SU-DHL-6 (cell line): ENCODE measurements at regions not wholly inside any gene's neighbourhood (a gene's known extent, or its start where the extent isn't known, plus 50 kb on each side); places are given as distances from the start of the nearest gene placed in this dataset.

Experiments
- H2AFZ ChIP-seq: fragments of 200-600 bp; sonication (generic); 2 replicates; pipeline ENCODE4 v1.6.1; 2014; ENCODE audit warnings: low read depth, mild to moderate bottlenecking, moderate library complexity, mixed read lengths, antibody characterized with exemption, low read length; ENCODE audit not compliant: severe bottlenecking
- H3F3A ChIP-seq: fragments of 200-600 bp; shearing (Covaris generic); 2 replicates; pipeline ENCODE4 v1.6.0; 2016; ENCODE audit warnings: antibody characterized with exemption, mild to moderate bottlenecking; ENCODE audit not compliant: insufficient read depth
- H3K27ac ChIP-seq: fragments of 200-600 bp; sonication (generic); 2 replicates; pipeline ENCODE4 v1.5.1; 2016; ENCODE audit warnings: low read depth, mild to moderate bottlenecking, low read length, moderate library complexity, mixed read lengths
- H3K27me3 ChIP-seq: fragments of 200-600 bp; sonication (generic), shearing (Covaris generic); 2 replicates; pipeline ENCODE4 v1.6.0; 2014; ENCODE audit warnings: mild to moderate bottlenecking, low read length
- H3K36me3 ChIP-seq: fragments of 200-600 bp; sonication (generic); 2 replicates; pipeline ENCODE4 v1.6.1; 2014; ENCODE audit warnings: mild to moderate bottlenecking, low read length, mixed read lengths
- H3K4me2 ChIP-seq: fragments of 300-600, 200-600 bp; shearing (Covaris generic), sonication (generic); 2 replicates; pipeline ENCODE4 v1.6.0; 2014; ENCODE audit warnings: low read length, low read depth, mild to moderate bottlenecking; ENCODE audit not compliant: poor library complexity, severe bottlenecking
- H3K4me3 ChIP-seq: fragments of 200-600 bp; sonication (generic); 2 replicates; pipeline ENCODE4 v1.5.1; 2014; ENCODE audit warnings: antibody characterized with exemption, low read length, mild to moderate bottlenecking, mixed read lengths; ENCODE audit not compliant: insufficient read depth, poor library complexity, severe bottlenecking
- H3K79me2 ChIP-seq: fragments of 200-600 bp; sonication (generic); 2 replicates; pipeline ENCODE4 v1.6.1; 2014; ENCODE audit warnings: mild to moderate bottlenecking, low read length, moderate library complexity; ENCODE audit not compliant: insufficient read depth
- H3K9ac ChIP-seq: fragments of 200-600 bp; sonication (generic); 2 replicates; pipeline ENCODE4 v1.7.0; 2014; ENCODE audit warnings: mild to moderate bottlenecking, low read length
- H3K9me2 ChIP-seq: fragments of 200-600 bp; sonication (generic); replicated peaks from 2 replicates; pipeline ENCODE4 v1.6.1; 2014; ENCODE audit warnings: low read length; ENCODE audit not compliant: insufficient read depth
- H3K9me3 ChIP-seq: fragments of 200-600 bp; sonication (generic); 2 replicates; pipeline ENCODE4 v1.6.1; 2014; ENCODE audit warnings: low read length, mixed read lengths; ENCODE audit not compliant: insufficient read depth
- H4K20me1 ChIP-seq: fragments of 200-600 bp; sonication (generic); 2 replicates; pipeline ENCODE4 v1.6.1; 2014; ENCODE audit warnings: low read depth, mild to moderate bottlenecking, antibody characterized with exemption, low read length, moderate library complexity, mixed read lengths
- CTCF ChIP-seq: fragments of 200-600 bp; sonication (generic); IDR thresholded peaks from one replicate; pipeline ENCODE4 v1.5.1; 2017; ENCODE audit warnings: antibody characterized with exemption, mild to moderate bottlenecking, low read length, moderate library complexity; ENCODE audit not compliant: insufficient read depth, poor library complexity, severe bottlenecking
- EZH2phosphoT487 ChIP-seq: fragments of 200-600 bp; sonication (generic), shearing (Covaris generic); conservative IDR thresholded peaks from 2 replicates; pipeline ENCODE4 v1.6.1; 2018; ENCODE audit warnings: mild to moderate bottlenecking, antibody characterized with exemption, low read length, moderate library complexity, mixed read lengths

- Histone ChIP-seq H3K27ac (no peak overlapping the region), H3K36me3 (no peaks in the 10 kb centered on the region), H3F3A (no peaks in the 10 kb centered on the region), H3K4me2 (no peak overlapping the region), H3K79me2 (no peaks in the 10 kb centered on the region), H3K27me3 (no peaks in the 10 kb centered on the region), H2AFZ (no peak overlapping the region), H3K9me3 (no peaks in the 10 kb centered on the region), H3K9me2 (no peaks in the 10 kb centered on the region), H3K4me3 (no peak overlapping the region), H4K20me1 (no peaks in the 10 kb centered on the region), H3K9ac (no peak overlapping the region)
- TF ChIP-seq EZH2phosphoT487 (no peak), CTCF (no peak)
Measured at GRCh38 chr15:62464705-62465104, 299.6 kb upstream of the C2CD4B start.

GRCh38 chr15:62465173-62465572, 300.1 kb upstream of the C2CD4B start:
- TF ChIP-seq CTCF (no peak), EZH2phosphoT487 (no peak)
- Histone ChIP-seq H3K9me3 (no peaks in the 10 kb centered on the region), H3K4me2 (no peak overlapping the region), H3F3A (no peaks in the 10 kb centered on the region), H3K9me2 (no peaks in the 10 kb centered on the region), H2AFZ (no peak overlapping the region), H3K36me3 (no peaks in the 10 kb centered on the region), H3K9ac (no peak overlapping the region), H3K79me2 (no peaks in the 10 kb centered on the region), H3K4me3 (no peak overlapping the region), H3K27ac (no peak overlapping the region), H4K20me1 (no peaks in the 10 kb centered on the region), H3K27me3 (no peaks in the 10 kb centered on the region)

- H3K27ac ChIP-seq: no peak overlapping the region
- H2AFZ ChIP-seq: no peak overlapping the region
- H3F3A ChIP-seq: no peaks in the 10 kb centered on the region
- no peaks in the 10 kb centered on the region for H3K36me3 ChIP-seq
- no peaks in the 10 kb centered on the region for H4K20me1 ChIP-seq
- H3K79me2 ChIP-seq: no peaks in the 10 kb centered on the region
- H3K9me2 ChIP-seq: no peaks in the 10 kb centered on the region
- H3K4me2 ChIP-seq: no peak overlapping the region
- H3K27me3 ChIP-seq: no peaks in the 10 kb centered on the region
- no peak overlapping the region for H3K9ac ChIP-seq
- no peak for TF ChIP-seq CTCF
- no peak for TF ChIP-seq EZH2phosphoT487
- no peaks in the 10 kb centered on the region for H3K9me3 ChIP-seq
- no peak overlapping the region for H3K4me3 ChIP-seq
Measured at GRCh38 chr15:62469478-62469873, 304.4 kb upstream of the C2CD4B start.
